GM11168 (cell line): ENCODE measurements at regions not wholly inside any gene's neighbourhood (a gene's known extent, or its start where the extent isn't known, plus 50 kb on each side); places are given as distances from the start of the nearest gene placed in this dataset.

Experiments
- in situ Hi-C: fragments of 300-500 bp; cut with MboI; formaldehyde crosslinking; loops from one replicate; pipeline ENCODE4 v1.12.0; 2022; ENCODE audit warnings: low sequenced_read_pairs; ENCODE audit not compliant: unreplicated experiment

DNA sequence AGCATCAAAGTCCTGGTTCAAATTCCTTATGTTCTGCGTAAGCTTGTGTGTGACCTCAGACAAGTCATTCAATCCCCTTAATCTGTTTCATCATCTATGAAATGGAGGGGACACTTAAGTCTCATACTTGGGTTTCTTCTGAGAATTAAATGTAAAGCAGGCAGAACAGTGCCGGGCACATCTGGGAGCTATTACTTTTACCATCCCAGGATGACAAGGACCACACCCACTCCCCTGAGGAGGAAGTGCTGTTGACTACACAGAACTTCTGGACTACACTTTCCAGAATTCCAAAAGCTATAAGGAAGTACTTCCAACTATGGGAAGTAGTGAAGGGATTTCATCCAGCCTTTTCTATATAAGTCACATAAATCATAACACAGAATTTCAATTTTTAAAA is 294.9 kb downstream of the IPMK start:
- in situ Hi-C loops: no loop called here

- in situ Hi-C loops: no loop called here
Observed at GRCh38 chr10:57968328-57969016, 299.2 kb downstream of the IPMK start.

DNA sequence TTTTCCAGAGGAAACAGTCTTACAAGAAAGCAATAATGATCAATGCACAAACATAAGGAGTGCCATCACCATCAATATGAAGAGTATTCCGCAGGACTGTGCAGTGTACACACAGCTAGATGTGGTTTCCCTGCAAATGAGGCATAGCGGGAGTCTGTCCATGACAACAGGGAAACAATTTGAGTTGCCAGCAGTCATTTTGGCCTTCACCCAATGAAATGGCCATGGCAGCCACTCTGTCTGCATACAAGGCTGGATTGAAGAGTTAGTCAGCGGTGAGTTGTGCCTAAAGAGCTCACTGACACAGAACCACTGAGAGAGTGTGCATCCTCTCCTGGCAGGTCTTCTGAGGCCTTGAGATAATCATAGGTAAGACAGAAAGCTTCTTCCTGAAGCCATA is 303.3 kb downstream of the IPMK start:
- in situ Hi-C loops: no loop called here

- in situ Hi-C loops: no loop called here
Observed at GRCh38 chr10:57963546-57963945, 304.1 kb downstream of the IPMK start.

DNA sequence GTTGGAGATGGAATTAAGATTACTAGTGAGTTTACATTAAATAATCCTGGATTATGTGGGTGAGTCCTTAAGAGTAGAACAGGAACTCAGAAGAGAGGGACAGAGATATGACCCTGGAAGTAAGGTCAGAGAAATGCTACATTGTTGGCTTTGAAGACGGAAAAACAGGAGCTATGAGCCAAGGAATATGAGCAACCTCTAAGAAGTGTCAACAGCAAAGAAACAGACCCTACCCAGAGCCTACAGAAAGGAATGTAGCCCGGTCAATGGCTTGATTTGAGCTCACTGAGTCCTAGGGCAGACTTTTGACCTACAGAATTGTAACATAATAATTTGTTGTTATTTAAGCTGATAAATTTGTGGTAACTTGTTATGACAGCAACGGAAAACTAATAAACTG is 304.9 kb downstream of the IPMK start:
- in situ Hi-C loops: no loop called here

DNA sequence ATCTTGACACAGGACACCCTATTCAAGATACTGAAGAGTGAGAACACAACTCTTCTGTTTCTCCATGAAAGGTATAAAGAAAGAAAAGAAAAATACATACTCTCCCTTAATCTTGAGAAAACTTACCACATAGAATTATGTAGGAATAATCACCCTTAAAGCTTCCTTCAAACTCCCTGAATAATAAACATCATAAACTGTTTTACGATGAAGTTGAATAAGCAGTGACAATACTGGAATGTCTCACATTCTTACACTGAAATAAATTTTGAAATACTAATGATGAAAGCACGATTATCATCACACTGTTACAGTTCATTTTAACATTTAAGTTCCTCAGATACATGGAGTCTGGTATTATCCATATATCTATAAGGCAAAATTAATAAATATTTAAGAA is 306.2 kb downstream of the IPMK start:
- in situ Hi-C loops: no loop called here

DNA sequence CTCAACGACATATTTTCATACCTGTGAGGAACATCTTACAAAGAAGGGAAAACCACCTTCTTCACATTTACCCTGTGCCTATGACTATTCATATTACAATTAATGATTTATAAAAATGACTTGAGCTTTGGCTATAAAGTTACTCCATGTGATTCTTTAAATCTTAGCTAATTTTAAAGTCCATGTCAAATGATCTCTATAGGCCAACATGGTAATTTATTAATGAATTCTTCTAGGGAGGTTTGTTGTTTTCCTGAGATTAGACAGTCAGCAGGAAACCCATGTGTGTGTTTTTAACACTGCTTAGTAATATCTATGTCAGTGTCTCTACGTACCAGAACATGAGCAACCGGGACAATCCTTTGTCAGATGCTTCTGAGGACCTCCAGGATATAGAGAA is 307.3 kb downstream of the IPMK start:
- in situ Hi-C loops: no loop called here

DNA sequence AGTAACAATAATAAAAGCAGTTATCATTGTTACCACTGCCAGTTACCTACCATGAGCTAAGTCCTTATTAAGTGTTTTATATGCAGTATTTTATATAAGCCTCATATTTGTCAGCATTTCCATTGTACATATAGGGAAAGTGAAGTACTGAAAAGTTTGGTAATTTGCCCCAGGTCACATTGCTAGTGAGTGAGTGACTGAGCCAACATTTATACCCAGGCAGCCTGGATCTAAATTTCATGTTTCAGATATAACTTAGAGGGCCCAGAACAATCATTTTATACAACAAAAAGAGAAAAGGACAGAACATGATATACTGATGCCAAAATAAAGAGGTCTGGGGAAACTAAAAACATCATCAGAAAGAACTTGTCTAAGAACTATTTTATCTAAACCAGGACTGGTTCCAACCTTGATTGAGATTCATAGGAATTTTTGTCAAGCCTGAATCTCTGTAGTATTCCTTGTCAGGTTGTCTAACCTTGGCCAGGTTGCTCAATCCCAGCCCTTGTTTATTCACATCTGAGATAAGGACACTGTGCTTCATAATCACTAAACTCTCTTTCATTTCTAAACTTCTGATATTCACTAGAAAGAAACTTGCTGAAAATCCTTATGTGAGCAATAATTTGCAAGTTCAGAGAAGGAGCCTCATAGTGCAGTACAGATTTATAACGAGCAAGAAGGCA is 308.2 kb downstream of the IPMK start:
- in situ Hi-C loops: no loop called here

GRCh38 chr10:57955076-57955475 is 312.6 kb downstream of the IPMK start:
- in situ Hi-C loops: no loop called here

DNA sequence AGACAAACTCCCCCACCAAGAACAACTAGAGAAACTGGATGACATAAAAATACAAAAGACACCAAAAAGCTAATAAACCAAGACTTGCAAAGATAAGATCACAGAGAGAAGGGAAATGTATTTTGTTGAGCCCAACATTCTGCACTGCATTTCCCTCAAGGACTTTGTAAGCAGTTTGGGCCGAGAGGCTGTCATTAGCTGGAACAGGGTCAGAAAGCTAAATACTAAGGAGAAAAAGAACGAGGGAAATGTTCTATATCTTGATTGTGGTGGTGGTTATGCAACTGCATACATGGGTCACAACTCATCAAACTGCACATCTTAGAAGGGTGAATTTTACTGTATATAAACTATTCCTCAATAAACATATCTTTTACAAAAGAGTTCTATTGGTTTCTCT is 315.0 kb downstream of the IPMK start:
- in situ Hi-C loops: no loop called here

DNA sequence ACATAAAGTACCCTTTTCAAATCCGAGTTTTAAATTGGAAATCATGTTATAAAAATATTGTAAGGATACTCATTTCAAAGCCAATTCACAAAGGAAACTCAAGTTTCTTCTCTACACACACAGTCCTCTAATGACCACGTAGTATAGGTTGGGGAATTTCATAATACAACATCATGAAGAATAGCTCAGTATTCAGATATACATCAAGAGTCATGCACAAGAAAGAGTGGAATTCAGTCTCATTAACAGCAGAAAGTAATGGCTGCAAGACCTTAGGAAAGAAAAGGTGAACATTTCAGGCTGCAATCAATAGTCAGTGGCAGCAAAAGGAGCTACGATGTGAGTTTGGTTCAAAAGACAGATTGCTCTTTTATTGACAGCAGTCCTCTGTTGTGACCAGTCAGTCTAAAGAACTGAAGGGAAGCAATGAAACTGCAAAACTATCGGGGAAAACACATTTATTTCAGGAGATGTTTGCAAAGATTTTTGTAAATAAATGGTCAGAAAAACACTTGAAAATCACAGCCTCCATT is 317.2 kb downstream of the IPMK start:
- in situ Hi-C loops: no loop called here

GRCh38 chr10:57948796-57949195 is 318.9 kb downstream of the IPMK start:
- in situ Hi-C loops: no loop called here

DNA sequence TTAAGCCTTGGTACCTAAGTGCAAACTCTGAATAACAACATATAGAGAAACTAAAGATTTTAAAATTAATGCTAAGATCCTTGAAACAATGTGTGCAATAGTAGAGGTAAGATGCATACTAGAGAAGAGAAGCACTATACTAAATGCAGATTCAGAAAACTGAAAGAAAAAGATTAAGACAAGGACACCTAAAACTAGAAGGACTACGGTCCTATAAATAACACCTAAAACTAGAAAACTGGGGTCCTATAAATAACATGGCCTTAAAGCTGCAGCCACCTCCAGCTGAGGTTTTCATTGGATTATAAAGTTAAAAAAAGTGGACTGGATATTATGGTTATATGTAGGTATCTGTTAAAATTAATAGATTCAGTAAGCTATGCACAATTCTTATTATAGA is 320.9 kb downstream of the IPMK start:
- in situ Hi-C loops: no loop called here

DNA sequence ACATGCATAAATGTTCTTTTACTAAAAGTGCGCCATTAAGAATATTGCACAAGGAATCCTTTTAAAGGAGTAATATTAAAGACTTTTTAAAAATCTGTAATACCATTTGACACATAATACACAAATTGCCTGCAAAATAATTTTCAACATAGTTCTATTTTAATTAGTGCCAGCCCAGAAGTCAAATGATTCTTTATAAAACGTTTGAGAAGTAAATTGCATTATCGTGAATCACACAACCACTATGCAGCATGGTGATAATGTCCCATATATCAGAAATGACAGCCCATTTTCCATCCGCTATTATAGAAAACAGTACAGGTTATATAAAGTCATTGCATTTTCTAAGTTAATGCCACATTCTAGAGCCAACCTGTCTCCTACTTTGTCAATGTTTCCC is 324.0 kb downstream of the IPMK start:
- in situ Hi-C loops: no loop called here

- in situ Hi-C loops: no loop called here
Observed at GRCh38 chr10:57925045-57925444, 342.6 kb downstream of the IPMK start.

GRCh38 chr10:57921140-57921539 is 346.6 kb downstream of the IPMK start:
- in situ Hi-C loops: no loop called here

DNA sequence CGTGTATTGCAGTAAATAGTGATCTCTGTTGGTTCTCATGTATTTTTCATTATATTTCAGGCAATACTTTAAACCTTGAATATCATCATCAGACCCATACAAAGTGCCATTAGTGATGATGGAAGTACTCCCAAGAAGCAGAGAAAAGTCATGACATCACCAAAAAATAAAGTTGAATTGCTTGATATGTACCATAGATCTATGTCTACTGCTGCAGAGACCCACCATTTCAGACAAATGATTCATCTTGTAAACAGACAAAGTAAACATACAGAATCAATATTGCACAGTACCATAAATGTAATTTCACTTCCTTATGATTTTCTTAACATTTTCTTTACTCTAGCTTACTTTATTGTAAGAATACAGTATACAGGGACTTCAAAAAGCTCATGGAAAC is 347.8 kb downstream of the IPMK start:
- in situ Hi-C loops: no loop called here

GRCh38 chr10:57917019-57917418 is 350.7 kb downstream of the IPMK start:
- in situ Hi-C loops: no loop called here

- in situ Hi-C loops: no loop called here
Observed at GRCh38 chr10:57905861-57906260, 361.8 kb downstream of the IPMK start.

DNA sequence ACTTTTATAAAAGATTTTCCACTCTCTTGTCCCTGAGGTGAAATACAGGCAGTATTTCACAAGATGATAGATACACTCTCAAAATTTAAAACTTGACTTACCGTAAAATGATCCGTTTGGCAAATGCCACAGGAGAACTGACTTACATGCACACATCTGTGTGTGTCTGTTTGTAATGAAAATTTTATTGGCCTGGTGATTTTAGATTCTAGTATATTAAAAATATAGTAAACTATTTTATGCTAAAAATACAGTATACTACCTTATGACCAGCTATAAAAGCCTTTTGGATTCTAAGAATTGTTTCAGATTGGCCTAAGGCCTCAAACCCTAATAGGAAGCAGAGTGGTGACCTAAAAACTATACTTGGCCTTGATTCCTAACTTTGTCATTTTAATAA is 362.7 kb downstream of the IPMK start:
- in situ Hi-C loops: no loop called here

DNA sequence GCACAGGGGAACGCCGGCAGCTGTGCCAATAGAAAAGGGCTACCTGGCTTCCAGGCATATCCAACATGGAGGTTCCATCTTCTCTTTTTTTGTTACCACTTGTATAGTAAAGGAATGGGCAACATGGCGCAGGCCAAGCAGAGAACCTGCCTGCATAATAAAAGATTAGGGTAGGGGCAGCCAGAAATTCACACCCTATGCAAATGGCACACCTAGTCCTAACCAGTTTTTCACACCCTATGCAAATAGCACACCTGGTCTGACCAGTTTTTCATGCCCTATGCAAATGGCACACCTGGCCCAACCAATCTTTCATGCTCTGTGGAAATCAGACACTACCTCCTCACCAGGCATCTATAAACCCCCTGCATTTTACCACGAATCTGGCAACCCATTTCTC is 369.5 kb downstream of the IPMK start:
- in situ Hi-C loops: no loop called here

DNA sequence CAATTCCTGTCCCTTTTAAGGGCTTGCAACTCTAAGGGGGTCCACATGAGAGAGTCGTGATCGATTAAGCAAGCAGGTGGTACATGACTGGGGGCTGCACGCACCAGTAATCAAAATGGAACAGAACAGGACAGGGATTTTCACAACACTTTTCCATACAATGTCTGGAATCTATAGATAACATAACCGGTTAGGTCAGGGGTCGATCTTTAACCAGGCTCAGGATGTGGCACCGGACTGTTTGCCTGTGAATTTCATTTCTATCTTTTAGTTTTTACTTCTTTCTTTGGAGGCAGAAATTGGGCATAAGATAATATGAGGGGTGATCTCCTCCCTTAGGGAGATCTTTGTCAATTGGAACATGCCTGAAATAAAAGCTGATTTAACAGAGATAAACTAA is 370.1 kb downstream of the IPMK start:
- in situ Hi-C loops: no loop called here
